ENCODE measurements at regions not wholly inside any gene's neighbourhood (a gene's known extent, or its start where the extent isn't known, plus 50 kb on each side); places are given as distances from the start of the nearest gene placed in this dataset.

GRCh38 chr5:91495699-91496098 lies 112.6 kb upstream of the ARRDC3 start:
- no peak for TF ChIP-seq CTCF (conservative IDR thresholded peaks at IDR 0.05)
- TF ChIP-seq ZFX (IDR thresholded peaks at IDR 0.05) = no peak
